Putamen (tissue), 1 donor: ENCODE measurements at regions not wholly inside any gene's neighbourhood (a gene's known extent, or its start where the extent isn't known, plus 50 kb on each side); places are given as distances from the start of the nearest gene placed in this dataset.
"Not testable (repeated sequence)": the region's sequence is repeated elsewhere in the genome, so short reads cannot be mapped to it uniquely, and the experiment has no call there.

Source experiments
- DNase-seq: peaks from one replicate; pipeline ENCODE4 v3.0.0-alpha.2; 2016; ENCODE audit warnings: low spot score

- peak; percentile 75 for DNase-seq
These were observed 84.1 kb upstream of the SIRPA start for GRCh38 chr20:1810926-1811620.

- DNase-seq, result no peak
These were observed 84.7 kb upstream of the SIRPA start for GRCh38 chr20:1810572-1810925.

GRCh38 chr20:1809611-1810510 lies 85.3 kb upstream of the SIRPA start:
- no peak for DNase-seq

- no peak for DNase-seq
These were observed 86.1 kb upstream of the SIRPA start for GRCh38 chr20:1809131-1809572.

GRCh38 chr20:1808101-1808500 lies 87.1 kb upstream of the SIRPA start:
- DNase-seq, result no peak

- DNase-seq, result no peak
These were observed 87.8 kb upstream of the SIRPA start for GRCh38 chr20:1807394-1807793.

- no peak for DNase-seq
These were observed 88.8 kb upstream of the SIRPA start for GRCh38 chr20:1806456-1806855.

GRCh38 chr20:1805816-1806215 lies 89.4 kb upstream of the SIRPA start:
- no peak for DNase-seq

GRCh38 chr20:1805161-1805581 lies 90.0 kb upstream of the SIRPA start:
- DNase-seq, result no peak

GRCh38 chr20:1804554-1804956 lies 90.7 kb upstream of the SIRPA start:
- no peak for DNase-seq

- DNase-seq, result no peak
These were observed 91.2 kb upstream of the SIRPA start for GRCh38 chr20:1803932-1804501.

- DNase-seq, result peak; percentile 67
These were observed 91.9 kb upstream of the SIRPA start for GRCh38 chr20:1803061-1803931.

GRCh38 chr20:1802385-1803060 lies 92.7 kb upstream of the SIRPA start:
- peak; percentile 87 for DNase-seq

- no peak for DNase-seq
These were observed 93.3 kb upstream of the SIRPA start for GRCh38 chr20:1801929-1802306.

- no peak for DNase-seq
These were observed 93.8 kb upstream of the SIRPA start for GRCh38 chr20:1801225-1801928.

- DNase-seq, result no peak
These were observed 94.4 kb upstream of the SIRPA start for GRCh38 chr20:1800777-1801176.

GRCh38 chr20:1800180-1800579 lies 95.0 kb upstream of the SIRPA start:
- DNase-seq, result no peak

- not testable (repeated sequence) for DNase-seq
These were observed 95.5 kb upstream of the SIRPA start for GRCh38 chr20:1799746-1800145.

- no peak for DNase-seq
These were observed 96.2 kb upstream of the SIRPA start for GRCh38 chr20:1798982-1799381.

GRCh38 chr20:1793821-1794220 lies 101.4 kb upstream of the SIRPA start:
- no peak for DNase-seq

- DNase-seq, result no peak
These were observed 102.9 kb upstream of the SIRPA start for GRCh38 chr20:1792274-1792673.
